OCI-M1 (cell line): ENCODE measurements at regions not wholly inside any gene's neighbourhood (a gene's known extent, or its start where the extent isn't known, plus 50 kb on each side); places are given as distances from the start of the nearest gene placed in this dataset.

Experiments
- DNase-seq: peaks from one replicate; lab custom pipeline; 2025; lab: John Stamatoyannopoulos, UW

GRCh38 chr2:30310371-30310770 is 79.0 kb downstream of the LBH start:
- no peak for DNase-seq

- DNase-seq, result no peak
Observed at GRCh38 chr2:30310955-30311354, 79.6 kb downstream of the LBH start.

DNA sequence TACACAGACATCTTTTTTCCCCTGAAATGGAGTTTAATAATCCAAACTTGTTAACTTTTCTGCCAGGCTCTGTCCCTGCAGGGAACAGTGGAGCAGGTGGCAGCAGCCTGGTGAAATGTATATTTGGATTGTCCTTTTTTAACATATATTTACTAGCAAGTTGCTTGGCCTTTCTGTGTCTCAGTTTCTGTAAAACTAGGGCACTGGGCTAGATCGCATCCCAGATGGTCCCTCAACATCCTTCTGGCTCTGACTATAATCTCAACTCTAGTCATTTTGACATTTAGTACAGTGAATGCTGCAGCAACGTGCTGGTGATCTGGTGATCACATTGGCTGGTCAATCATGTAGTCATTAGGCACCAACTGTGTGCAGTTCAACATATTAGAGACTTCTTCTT is 80.4 kb downstream of the LBH start:
- DNase-seq, result no peak

- no peak for DNase-seq
Observed at GRCh38 chr2:30312916-30313315, 81.6 kb downstream of the LBH start.

DNA sequence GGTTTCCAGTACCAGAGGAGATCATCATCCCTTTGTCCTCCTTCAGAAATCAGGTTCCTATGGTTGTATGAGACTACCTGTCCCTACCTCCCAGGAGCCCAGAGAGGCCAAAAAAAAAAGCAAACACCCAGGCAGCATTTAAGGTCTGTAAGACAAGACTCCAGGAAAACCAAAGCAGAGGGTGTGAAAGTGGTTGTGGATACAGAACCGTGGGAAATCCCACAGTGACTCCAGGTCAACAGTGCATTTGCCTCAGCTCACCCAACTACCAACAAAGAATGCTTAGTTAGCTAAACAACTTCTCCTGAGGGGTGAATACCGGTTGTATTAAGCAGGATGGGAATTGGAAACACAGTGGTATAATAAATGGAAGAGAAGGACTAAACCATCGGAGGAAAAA is 83.6 kb downstream of the LBH start:
- no peak for DNase-seq

DNA sequence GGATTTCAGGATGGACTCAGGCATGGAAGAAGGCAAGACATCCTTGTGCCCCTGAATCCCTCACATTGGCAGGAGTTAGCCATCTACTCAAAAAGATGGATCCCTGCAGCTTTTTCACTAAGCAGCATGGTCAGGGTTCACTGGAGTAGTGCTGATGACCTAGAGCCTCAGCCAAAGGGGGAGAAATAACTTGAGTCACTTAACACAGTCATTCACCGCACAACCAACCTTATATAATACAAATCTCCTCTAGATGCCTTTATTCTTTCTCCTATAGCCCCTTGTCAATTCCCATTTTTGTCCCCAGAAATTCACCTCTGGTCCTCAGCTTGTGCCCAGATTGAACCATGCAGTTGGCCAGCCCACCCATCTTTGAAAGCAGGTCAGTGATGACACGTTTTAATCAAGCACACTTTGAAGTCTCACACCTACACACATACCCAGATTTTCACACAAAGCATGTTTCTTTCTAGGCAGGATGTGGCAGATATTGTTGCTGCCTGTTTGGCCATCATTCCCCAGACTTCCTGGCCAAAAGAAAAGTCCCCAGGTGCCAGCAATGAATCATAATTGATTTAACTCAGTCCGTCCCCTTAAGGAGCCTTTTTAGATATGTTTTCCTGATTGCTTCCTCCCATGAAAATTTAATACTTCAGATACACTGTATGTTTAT is 84.2 kb downstream of the LBH start:
- DNase-seq, result no peak

DNA sequence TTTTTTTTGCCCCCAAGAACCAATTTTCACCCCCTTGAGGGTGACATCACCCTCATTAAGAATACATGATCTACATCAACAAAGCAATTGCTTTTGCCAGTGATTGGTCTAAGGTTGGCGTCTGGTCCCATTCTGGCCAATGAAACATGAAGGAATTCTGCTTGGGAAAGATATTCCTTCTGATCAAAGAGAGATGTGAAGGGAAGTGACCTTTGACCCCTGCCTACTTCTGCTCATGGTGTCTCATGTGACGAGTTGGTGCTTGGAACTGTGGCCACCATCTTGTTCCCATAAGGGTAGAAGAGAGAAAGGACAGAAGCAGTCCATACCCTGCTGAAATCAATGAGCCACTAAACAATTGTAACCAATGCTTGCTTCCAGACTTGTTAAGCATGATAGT is 85.1 kb downstream of the LBH start:
- DNase-seq, result no peak

DNA sequence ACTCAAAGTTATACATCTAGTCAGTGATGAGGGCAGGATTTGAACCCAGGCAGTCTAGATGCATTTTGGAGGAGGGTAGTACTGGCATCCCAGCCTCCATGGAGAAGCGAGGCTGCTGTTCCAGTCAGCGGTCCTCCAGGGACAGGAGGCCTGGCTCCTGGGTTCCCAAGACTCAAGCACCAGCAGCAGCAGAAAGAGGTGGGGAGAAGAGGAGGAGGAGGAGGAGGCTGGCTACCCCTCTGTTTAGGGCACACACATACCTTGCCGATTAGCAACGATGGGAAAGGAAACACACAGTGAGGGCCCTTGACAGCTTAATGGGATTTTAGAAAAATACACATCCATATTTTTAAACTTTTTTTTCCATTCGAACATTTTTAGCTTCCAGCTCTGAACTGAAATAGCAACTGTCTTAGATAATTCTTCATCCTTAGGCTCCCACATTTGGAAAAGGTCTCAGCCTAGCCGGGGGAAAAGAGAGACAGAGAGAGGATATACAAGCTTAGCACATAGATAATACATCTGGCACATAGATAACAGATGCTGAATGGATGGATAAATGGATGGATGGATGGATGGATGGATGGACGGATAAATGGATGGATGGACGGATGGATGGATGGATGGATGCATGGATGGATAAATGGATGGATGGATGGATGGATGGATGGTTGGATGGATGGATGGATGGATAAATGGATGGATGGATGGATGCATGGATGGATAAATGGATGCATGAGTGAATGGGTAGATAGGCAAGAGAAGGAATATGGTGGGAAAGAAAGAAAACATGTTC is 87.9 kb downstream of the LBH start:
- no peak for DNase-seq

GRCh38 chr2:30321466-30321865 is 90.1 kb downstream of the LBH start:
- DNase-seq, result no peak

GRCh38 chr2:30323499-30323898 is 92.2 kb downstream of the LBH start:
- DNase-seq, result no peak

GRCh38 chr2:30324245-30324908 is 93.0 kb downstream of the LBH start:
- no peak for DNase-seq

DNA sequence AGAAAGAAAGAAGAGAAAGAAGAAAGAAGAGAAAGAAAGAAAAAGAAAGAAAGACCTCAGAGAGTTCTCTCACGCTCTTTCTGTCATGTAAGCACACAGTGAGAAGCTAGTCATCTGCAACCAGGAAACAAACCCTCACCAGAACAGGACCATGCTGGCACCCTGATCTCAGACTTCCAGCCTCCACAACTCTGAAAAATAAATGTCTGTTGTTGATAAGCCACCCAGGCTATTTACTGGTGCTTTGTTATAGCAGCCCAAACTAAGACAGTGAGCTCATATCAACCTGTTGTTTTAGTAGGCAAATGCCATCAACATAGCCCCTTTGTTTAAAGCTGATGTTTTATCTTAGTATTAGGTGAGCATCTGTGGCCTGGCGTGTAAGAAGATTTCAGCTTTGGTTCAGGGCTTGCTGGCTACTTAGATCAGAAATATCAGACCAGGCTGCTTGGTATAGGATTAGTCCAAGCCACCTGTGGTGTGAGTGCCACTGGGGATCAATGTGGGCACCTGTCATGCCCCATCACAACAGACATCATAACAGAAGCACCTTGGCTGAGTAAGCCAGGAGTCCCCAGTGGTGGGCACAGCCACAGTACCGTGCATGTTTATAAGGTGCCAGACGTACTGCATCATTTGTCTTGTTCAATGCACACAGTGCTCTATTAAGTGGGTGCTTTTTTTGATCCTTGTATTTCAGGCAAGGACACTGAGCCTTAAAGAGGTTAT is 94.4 kb downstream of the LBH start:
- DNase-seq, result no peak

DNA sequence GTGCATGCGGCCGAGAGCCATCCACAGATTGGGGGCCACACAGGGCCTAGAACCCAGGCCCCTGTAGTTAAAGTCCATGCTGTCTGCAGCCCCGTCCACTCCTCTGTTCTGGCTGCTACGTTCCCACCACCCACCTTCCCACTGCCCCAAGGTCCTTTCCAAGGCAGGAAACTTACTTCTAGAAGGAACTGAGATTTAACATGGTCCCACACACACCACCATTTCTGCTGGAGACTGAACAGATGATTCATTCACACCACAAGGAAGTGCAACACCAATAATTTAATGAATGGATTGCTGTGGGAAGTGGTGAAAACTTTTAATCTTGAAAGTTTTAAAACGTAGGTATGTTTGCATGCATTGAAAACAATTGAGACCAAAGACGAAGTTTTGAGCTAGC is 95.2 kb downstream of the LBH start:
- DNase-seq, result no peak

DNA sequence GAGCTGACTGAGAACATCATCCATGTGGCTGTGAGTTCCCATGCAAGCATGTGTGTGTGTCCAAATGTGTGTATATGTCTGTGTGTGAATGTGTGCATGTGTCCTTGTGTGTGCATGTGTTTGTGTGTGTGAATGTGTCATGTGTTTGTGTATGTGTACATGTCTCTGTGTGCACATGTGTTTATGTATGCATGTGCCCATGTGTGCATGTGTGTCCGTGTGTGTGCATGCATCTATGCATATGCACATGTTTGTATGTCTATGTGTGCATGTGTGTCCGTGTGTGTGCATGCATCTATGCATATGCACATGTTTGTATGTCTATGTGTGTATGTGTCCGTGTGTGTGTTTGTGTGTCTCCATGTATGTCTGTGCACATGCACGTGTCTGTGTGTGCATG is 99.7 kb downstream of the LBH start:
- DNase-seq, result no peak

GRCh38 chr2:30331869-30332268 is 100.5 kb downstream of the LBH start:
- DNase-seq, result no peak

- DNase-seq, result no peak
Observed at GRCh38 chr2:30332791-30333453, 101.6 kb downstream of the LBH start.

DNA sequence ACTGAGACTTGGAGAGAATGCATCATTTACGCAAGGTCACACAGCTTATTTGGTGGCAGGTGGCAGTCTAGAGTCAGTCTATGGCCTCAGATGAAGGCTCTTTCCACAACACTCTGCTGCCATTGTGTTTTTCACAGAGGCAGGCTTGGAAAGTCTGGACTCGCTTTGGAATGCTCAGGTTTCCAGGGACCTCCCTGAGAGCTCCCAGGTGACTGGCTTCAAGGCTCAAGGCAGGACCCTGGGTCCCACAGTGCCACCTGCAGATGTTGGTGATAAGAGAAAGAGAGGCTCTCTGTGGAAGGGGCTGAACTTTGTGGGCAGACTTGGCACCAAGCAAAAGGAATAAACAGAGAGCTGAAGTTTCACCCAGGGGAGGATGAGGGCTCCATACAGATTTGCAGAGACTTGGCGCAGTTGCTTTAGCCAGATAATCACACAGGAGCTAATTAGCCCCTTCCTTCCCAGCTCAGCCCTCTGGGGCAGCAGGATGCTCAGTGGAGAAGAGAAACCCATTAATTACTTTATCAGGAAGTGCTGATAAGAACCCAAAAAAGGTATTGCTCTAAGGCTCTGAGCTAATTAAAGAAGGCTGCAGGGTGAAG is 103.5 kb downstream of the LBH start:
- no peak for DNase-seq

GRCh38 chr2:30336084-30336483 is 104.8 kb downstream of the LBH start:
- DNase-seq, result no peak

DNA sequence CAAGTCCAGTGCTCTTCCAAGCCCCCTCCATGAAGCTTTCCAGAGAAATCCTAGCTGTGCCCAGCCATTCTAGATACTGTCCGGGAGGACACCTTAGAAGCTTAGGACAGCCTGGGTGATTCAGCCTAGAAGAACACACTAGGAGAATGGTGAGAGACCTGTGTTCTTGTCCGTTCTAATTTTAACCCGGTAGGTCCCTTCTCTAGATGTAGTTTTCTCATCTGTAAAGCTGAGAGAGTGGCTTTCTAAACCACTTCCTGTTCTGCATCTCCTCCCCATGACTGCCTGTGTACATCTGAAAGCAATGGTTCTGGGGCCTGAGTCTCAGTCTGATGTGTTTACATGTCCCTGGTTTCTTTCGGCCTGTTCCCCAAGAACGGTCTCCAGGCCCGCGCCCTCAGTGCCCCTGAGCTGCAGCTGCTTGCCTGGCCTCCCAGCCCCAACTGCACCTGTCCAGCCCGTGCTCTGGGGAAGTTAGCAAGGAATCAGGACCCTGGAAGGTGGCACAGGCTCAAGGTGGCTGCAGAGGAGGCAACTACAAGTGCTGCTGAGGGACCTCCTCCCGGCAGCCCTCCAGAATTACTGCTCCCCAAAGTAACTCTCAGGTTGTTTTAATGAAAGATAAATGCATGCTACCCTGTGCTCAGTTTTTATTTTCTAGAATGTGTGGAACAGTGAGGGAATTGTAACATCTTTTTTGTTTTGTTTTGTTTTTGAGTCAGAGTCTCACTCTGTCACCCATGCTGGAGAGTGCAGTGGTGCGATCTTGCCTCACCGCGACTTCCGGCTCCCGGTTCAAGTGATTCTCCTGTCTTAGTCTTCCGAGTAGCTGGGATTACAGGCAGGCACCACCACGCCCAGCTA is 105.9 kb downstream of the LBH start:
- peak; percentile 28 for DNase-seq

- no peak for DNase-seq
Observed at GRCh38 chr2:30338475-30338874, 107.1 kb downstream of the LBH start.

- DNase-seq, result no peak
Observed at GRCh38 chr2:30339071-30339470, 107.7 kb downstream of the LBH start.
